ENCODE measurements at regions not wholly inside any gene's neighbourhood (a gene's known extent, or its start where the extent isn't known, plus 50 kb on each side); places are given as distances from the start of the nearest gene placed in this dataset.
"Not testable (repeated sequence)": the region's sequence is repeated elsewhere in the genome, so short reads cannot be mapped to it uniquely, and the experiment has no call there.

GRCh38 chr9:62869061-62869460, 1679.2 kb downstream of the SPATA31A7 start:
- not testable (repeated sequence) for TF ChIP-seq CTCF, POLR2A (IDR thresholded peaks at IDR 0.05)
